ENCODE measurements at regions not wholly inside any gene's neighbourhood (a gene's known extent, or its start where the extent isn't known, plus 50 kb on each side); places are given as distances from the start of the nearest gene placed in this dataset.
A peak's percentile ranks its signal among the peaks of the same experiment; 100 is the strongest.

DNA sequence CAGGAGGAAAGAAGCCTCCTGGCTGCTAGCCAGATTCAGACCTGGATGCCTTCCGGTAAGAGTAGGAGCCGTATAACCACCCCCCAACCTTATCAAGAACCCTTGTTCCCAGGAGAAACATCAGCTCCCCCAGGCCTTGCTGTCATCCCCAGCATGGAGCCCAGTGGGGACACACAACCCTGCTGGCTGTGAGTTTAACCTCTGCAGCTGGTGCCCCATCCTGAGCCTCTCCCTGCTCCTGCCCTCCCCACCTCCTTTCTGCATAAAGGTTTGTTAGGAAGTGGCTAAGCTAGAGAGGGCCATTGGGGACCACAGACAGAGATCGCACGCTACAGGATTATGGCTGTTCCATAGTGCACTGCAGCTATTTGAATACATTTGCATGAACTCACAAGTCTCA lies 55.5 kb upstream of the RPL38 start:
- WGBS: 94% methylated on average over 4 of the region's 4 CpGs
- no peak for DNase-seq (ENCODE audit: low read depth in 6 of 9, low spot score in 9 of 9)
- Histone ChIP-seq H3K4me3 (ENCODE audit: low read length in 2 of 2) (no peak overlapping the region), H3K27me3 (ENCODE audit: control insufficient read depth in 2 of 2, insufficient read depth in 1 of 2, low read length in 1 of 2) (peaks cover 0 to 14% of the 10 kb centered on the region in 2 donors), H3K9me3 (ENCODE audit: control insufficient read depth in 2 of 2, insufficient read depth in 1 of 2, low read length in 1 of 2) (no peaks in the 10 kb centered on the region), H3K4me1 (ENCODE audit: control insufficient read depth in 2 of 2, insufficient read depth in 2 of 2, low read length in 2 of 2) (no peaks in the 10 kb centered on the region), H3K36me3 (ENCODE audit: control insufficient read depth in 2 of 2, insufficient read depth in 2 of 2, low read length in 1 of 2) (no peaks in the 10 kb centered on the region), H3K27ac (ENCODE audit: low read depth in 1 of 2, low read length in 1 of 2) (no peak overlapping the region)

DNA sequence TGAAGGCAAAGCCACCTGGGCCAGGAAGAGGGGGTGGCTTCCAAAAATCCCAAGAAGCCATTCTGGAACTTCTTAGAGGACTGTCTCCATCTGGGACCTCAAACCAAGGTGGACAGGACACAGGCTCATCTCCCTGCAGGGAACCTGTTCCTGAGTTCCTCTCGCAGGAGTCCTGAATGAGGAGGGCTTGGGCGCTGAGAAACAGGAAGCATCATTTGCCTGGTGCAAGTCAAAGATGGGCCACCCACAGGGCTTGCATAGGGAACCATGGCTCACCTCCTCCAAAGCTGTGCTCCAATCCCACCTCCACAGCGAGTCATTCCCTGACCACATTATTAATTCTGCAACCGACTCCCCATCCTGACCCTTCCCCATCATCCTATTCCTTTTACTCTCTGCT lies 55.0 kb upstream of the RPL38 start:
- DNase-seq (ENCODE audit: low read depth in 6 of 9, low spot score in 9 of 9): no peak
- WGBS: 79% methylated on average over 4 of the region's 4 CpGs
- peaks cover 0 to 14% of the 10 kb centered on the region in 2 donors for H3K27me3 ChIP-seq (ENCODE audit: control insufficient read depth in 2 of 2, insufficient read depth in 1 of 2, low read length in 1 of 2)
- H3K9me3 ChIP-seq (ENCODE audit: control insufficient read depth in 2 of 2, insufficient read depth in 1 of 2, low read length in 1 of 2): no peaks in the 10 kb centered on the region
- peaks cover 0 to 2% of the 10 kb centered on the region in 2 donors for H3K4me1 ChIP-seq (ENCODE audit: control insufficient read depth in 2 of 2, insufficient read depth in 2 of 2, low read length in 2 of 2)
- H3K4me3 ChIP-seq (ENCODE audit: low read length in 2 of 2): no peak overlapping the region
- H3K27ac ChIP-seq (ENCODE audit: low read depth in 1 of 2, low read length in 1 of 2): no peak overlapping the region
- no peaks in the 10 kb centered on the region for H3K36me3 ChIP-seq (ENCODE audit: control insufficient read depth in 2 of 2, insufficient read depth in 2 of 2, low read length in 1 of 2)

DNA sequence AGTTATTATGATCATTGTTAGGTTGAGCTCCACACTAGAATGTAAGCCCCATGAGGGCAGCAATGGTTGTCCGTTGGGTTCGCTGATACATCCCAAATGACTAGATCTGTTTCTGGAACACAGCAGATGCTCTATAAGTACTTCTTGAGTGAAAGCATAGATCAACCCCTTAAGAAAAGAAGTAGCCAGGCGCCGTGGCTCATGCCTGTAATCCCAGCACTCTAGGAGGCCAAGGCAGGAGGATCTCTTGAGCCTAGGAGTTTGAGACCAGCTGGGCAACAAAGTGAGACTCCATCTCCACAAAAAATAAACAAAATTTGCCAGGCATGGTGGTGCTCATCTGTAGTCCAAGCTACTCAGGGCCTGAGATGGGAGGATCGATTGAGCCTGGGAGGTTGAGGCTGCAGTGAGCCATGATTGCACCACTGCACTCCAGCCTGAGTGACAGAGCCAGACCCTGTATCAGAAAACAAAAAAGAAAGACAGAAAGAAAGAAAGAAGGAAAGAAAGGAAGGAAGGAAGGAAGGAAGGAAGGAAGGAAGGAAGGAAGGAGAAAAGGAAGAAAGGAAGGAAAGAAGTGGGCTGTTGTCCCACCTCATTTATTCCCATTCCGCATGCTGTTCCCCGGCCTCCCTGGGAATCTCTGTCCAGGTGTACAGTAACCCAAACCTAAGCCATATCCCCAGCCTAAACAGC lies 54.4 kb upstream of the RPL38 start:
- Histone ChIP-seq H3K36me3 (ENCODE audit: control insufficient read depth in 2 of 2, insufficient read depth in 2 of 2, low read length in 1 of 2) (no peaks in the 10 kb centered on the region), H3K27me3 (ENCODE audit: control insufficient read depth in 2 of 2, insufficient read depth in 1 of 2, low read length in 1 of 2) (peaks cover 0 to 14% of the 10 kb centered on the region in 2 donors), H3K27ac (ENCODE audit: low read depth in 1 of 2, low read length in 1 of 2) (no peak overlapping the region), H3K9me3 (ENCODE audit: control insufficient read depth in 2 of 2, insufficient read depth in 1 of 2, low read length in 1 of 2) (no peaks in the 10 kb centered on the region), H3K4me3 (ENCODE audit: low read length in 2 of 2) (no peak overlapping the region), H3K4me1 (ENCODE audit: control insufficient read depth in 2 of 2, insufficient read depth in 2 of 2, low read length in 2 of 2) (peaks cover 0 to 5% of the 10 kb centered on the region in 2 donors)
- WGBS: 88% methylated on average over 7 of the region's 7 CpGs
- DNase-seq (ENCODE audit: low read depth in 6 of 9, low spot score in 9 of 9): no peak

GRCh38 chr17:74149597-74150427 lies 53.7 kb upstream of the RPL38 start:
- H3K27me3 ChIP-seq (ENCODE audit: control insufficient read depth in 2 of 2, insufficient read depth in 1 of 2, low read length in 1 of 2): peaks cover 0 to 14% of the 10 kb centered on the region in 2 donors
- H3K36me3 ChIP-seq (ENCODE audit: control insufficient read depth in 2 of 2, insufficient read depth in 2 of 2, low read length in 1 of 2): no peaks in the 10 kb centered on the region
- no peaks in the 10 kb centered on the region for H3K9me3 ChIP-seq (ENCODE audit: control insufficient read depth in 2 of 2, insufficient read depth in 1 of 2, low read length in 1 of 2)
- H3K27ac ChIP-seq (ENCODE audit: low read depth in 1 of 2, low read length in 1 of 2): no peak overlapping the region
- WGBS: 85% methylated on average over 13 of the region's 13 CpGs
- no peak for DNase-seq (ENCODE audit: low read depth in 6 of 9, low spot score in 9 of 9)
- H3K4me3 ChIP-seq (ENCODE audit: low read length in 2 of 2): no peak overlapping the region
- H3K4me1 ChIP-seq (ENCODE audit: control insufficient read depth in 2 of 2, insufficient read depth in 2 of 2, low read length in 2 of 2): peaks cover 0 to 5% of the 10 kb centered on the region in 2 donors

GRCh38 chr17:74150428-74151025 lies 53.0 kb upstream of the RPL38 start:
- peaks cover 0 to 14% of the 10 kb centered on the region in 2 donors for H3K27me3 ChIP-seq (ENCODE audit: control insufficient read depth in 2 of 2, insufficient read depth in 1 of 2, low read length in 1 of 2)
- WGBS: 61% methylated on average over 14 of the region's 14 CpGs
- no peaks in the 10 kb centered on the region for H3K36me3 ChIP-seq (ENCODE audit: control insufficient read depth in 2 of 2, insufficient read depth in 2 of 2, low read length in 1 of 2)
- H3K9me3 ChIP-seq (ENCODE audit: control insufficient read depth in 2 of 2, insufficient read depth in 1 of 2, low read length in 1 of 2): no peaks in the 10 kb centered on the region
- peaks cover 0 to 5% of the 10 kb centered on the region in 2 donors for H3K4me1 ChIP-seq (ENCODE audit: control insufficient read depth in 2 of 2, insufficient read depth in 2 of 2, low read length in 2 of 2)
- no peak overlapping the region for H3K27ac ChIP-seq (ENCODE audit: low read depth in 1 of 2, low read length in 1 of 2)
- DNase-seq (ENCODE audit: low read depth in 6 of 9, low spot score in 9 of 9): no peak
- no peak overlapping the region for H3K4me3 ChIP-seq (ENCODE audit: low read length in 2 of 2)

- Histone ChIP-seq H3K36me3 (ENCODE audit: control insufficient read depth in 2 of 2, insufficient read depth in 2 of 2, low read length in 1 of 2) (no peaks in the 10 kb centered on the region), H3K4me1 (ENCODE audit: control insufficient read depth in 2 of 2, insufficient read depth in 2 of 2, low read length in 2 of 2) (peaks cover 0 to 5% of the 10 kb centered on the region in 2 donors), H3K4me3 (ENCODE audit: low read length in 2 of 2) (no peak overlapping the region), H3K9me3 (ENCODE audit: control insufficient read depth in 2 of 2, insufficient read depth in 1 of 2, low read length in 1 of 2) (no peaks in the 10 kb centered on the region), H3K27ac (ENCODE audit: low read depth in 1 of 2, low read length in 1 of 2) (no peak overlapping the region), H3K27me3 (ENCODE audit: control insufficient read depth in 2 of 2, insufficient read depth in 1 of 2, low read length in 1 of 2) (peaks cover 0 to 14% of the 10 kb centered on the region in 2 donors)
- no peak for DNase-seq (ENCODE audit: low read depth in 6 of 9, low spot score in 9 of 9)
- WGBS: 94% methylated on average over 18 of the region's 18 CpGs
Observed at GRCh38 chr17:74151551-74152315, 51.7 kb upstream of the RPL38 start.

- Histone ChIP-seq H3K27me3 (ENCODE audit: control insufficient read depth in 2 of 2, insufficient read depth in 1 of 2, low read length in 1 of 2) (peaks cover 0 to 12% of the 10 kb centered on the region in 2 donors), H3K4me3 (ENCODE audit: low read length in 2 of 2) (no peak overlapping the region), H3K4me1 (ENCODE audit: control insufficient read depth in 2 of 2, insufficient read depth in 2 of 2, low read length in 2 of 2) (peaks cover 0 to 5% of the 10 kb centered on the region in 2 donors), H3K36me3 (ENCODE audit: control insufficient read depth in 2 of 2, insufficient read depth in 2 of 2, low read length in 1 of 2) (no peaks in the 10 kb centered on the region), H3K9me3 (ENCODE audit: control insufficient read depth in 2 of 2, insufficient read depth in 1 of 2, low read length in 1 of 2) (no peaks in the 10 kb centered on the region), H3K27ac (ENCODE audit: low read depth in 1 of 2, low read length in 1 of 2) (peak overlapping the region in 1 of 2 donors; percentile 72)
- 78% methylated on average over 12 of the region's 12 CpGs for WGBS
- DNase-seq (ENCODE audit: low read depth in 6 of 9, low spot score in 9 of 9): peak in 2 of 9 donors; percentile 9 to 27
Observed at GRCh38 chr17:74152591-74153455, 50.7 kb upstream of the RPL38 start.

GRCh38 chr17:74153456-74153810 lies 50.0 kb upstream of the RPL38 start:
- WGBS: 92% methylated on average over 4 of the region's 4 CpGs
- no peak for DNase-seq (ENCODE audit: low read depth in 6 of 9, low spot score in 9 of 9)
- Histone ChIP-seq H3K36me3 (ENCODE audit: control insufficient read depth in 2 of 2, insufficient read depth in 2 of 2, low read length in 1 of 2) (no peaks in the 10 kb centered on the region), H3K9me3 (ENCODE audit: control insufficient read depth in 2 of 2, insufficient read depth in 1 of 2, low read length in 1 of 2) (no peaks in the 10 kb centered on the region), H3K27me3 (ENCODE audit: control insufficient read depth in 2 of 2, insufficient read depth in 1 of 2, low read length in 1 of 2) (peaks cover 0 to 12% of the 10 kb centered on the region in 2 donors), H3K4me3 (ENCODE audit: low read length in 2 of 2) (no peak overlapping the region), H3K27ac (ENCODE audit: low read depth in 1 of 2, low read length in 1 of 2) (peak overlapping the region in 1 of 2 donors; percentile 72), H3K4me1 (ENCODE audit: control insufficient read depth in 2 of 2, insufficient read depth in 2 of 2, low read length in 2 of 2) (peaks cover 0 to 5% of the 10 kb centered on the region in 2 donors)

All from thymus (tissue), 11 donors.